HG03045 (cell line): ENCODE measurements at regions not wholly inside any gene's neighbourhood (a gene's known extent, or its start where the extent isn't known, plus 50 kb on each side); places are given as distances from the start of the nearest gene placed in this dataset.

Source experiments
- ATAC-seq: cut with Tn5 transposase; IDR thresholded peaks from one replicate; pipeline ENCODE4 v1.9.1; 2021; ENCODE audit warnings: mild to moderate bottlenecking, moderate library complexity; ENCODE audit not compliant: unreplicated experiment

- no peak for ATAC-seq
Measured at GRCh38 chr2:226017107-226017506, 617.6 kb downstream of the NYAP2 start.

GRCh38 chr2:226011716-226012450 lies 612.4 kb downstream of the NYAP2 start:
- no peak for ATAC-seq

DNA sequence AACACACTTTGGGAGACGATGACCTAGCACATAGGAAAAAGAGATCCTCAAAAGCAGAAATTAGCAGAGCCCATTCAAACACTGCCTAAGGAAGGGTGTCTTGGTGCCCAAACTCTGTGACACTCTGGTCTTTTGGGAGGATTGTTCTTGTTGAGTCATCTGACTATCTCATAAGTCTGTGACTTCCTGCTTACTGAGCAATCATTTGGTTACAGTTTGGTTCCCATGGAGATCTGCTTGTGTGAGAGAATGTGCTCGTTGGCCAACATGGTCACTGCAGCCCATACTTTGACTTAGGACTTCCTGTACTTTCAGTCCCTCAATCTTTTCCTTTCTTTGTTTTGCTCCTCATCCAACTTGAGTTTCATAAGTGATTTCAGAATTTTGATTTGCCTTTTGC lies 602.9 kb downstream of the NYAP2 start:
- ATAC-seq: no peak

DNA sequence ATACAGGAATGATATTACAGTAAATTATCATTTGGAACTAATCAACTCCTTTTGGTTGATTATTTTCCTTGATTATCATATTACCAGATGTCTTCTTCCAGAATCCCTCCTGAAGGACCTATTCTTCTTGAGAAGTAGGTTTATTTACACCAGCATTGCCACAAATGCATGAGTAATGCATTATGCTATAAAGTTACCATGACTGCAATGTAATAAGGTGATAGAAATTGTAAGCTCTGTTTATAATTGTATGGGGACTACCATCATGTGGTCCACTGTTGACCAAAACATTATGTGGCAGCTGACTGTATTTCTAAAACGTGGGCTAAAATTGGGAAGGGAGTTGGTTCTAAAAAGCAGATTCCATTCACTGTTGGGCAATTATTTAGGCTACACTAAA lies 602.2 kb downstream of the NYAP2 start:
- ATAC-seq: no peak

GRCh38 chr2:225999692-226000091 lies 600.2 kb downstream of the NYAP2 start:
- no peak for ATAC-seq

- no peak for ATAC-seq
Measured at GRCh38 chr2:225998653-225999052, 599.1 kb downstream of the NYAP2 start.

DNA sequence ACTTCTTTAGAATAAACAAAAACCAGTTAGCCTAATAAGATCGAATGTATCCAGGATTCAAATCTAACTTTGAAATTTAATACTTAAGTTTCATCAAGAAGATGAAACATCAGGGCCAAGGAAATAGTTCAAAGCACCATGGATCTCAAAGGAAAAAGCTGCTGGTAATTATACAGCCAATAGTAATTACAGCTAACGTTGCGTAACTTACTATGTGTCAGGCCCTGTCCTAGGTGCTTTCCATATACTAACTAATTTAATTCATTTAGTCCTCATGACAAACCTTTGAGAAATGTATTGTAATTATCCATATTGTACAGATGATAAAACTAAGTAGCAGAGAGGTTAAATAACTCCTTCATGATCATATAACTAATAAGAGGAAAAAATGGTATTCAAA lies 598.6 kb downstream of the NYAP2 start:
- ATAC-seq: no peak

GRCh38 chr2:225996462-225996828 lies 596.9 kb downstream of the NYAP2 start:
- ATAC-seq: no peak

DNA sequence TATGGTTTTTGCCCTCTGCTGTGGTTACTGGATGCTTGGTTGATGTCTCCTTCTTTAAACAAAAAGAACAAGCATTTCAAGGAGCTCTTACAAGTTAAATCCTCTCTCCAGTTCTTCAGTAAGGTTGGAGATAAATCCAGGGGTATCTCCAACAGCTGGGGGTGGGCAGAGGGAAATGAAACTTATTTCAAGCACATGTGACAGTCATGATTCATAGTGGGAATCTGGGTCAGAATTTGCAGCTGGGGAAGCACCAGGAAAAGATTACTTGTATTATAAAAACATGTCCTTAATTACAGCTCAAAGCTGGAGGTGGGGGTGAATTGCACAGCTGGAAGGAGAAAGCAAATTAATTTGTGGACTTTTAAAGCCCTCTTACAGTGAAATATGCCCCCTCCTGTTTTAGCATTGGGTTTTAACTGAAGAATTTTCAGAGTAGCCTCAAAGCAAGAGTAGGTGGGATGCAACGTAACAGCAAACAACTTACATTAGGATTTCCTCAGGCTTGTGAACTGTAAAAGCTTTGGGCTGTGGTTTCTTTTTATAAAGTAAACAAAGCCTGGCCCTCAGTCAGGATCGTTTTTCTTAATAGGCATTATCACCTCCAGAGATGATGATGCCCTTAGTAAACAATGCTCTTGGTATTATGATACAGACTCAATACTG lies 596.4 kb downstream of the NYAP2 start:
- ATAC-seq: no peak

- ATAC-seq: no peak
Measured at GRCh38 chr2:225994748-225995405, 595.4 kb downstream of the NYAP2 start.

DNA sequence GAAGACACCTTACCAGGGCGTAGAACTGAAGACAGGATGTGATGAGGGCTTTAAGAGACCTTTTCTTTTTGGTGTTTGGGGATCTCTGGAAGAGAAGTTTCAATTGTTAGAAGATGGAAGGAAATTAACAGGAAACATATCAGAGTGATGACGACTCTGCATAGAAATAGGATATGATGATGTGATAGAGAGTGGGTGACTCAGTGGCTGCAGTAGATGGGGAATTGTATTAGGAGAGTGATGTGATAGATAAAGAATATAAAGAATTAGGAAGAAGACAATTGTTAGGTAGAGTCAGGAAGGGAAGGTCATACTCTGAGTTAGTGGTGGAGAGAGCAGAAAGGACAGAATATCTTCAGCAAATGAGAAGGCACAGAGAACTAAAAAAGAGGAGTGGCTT lies 593.9 kb downstream of the NYAP2 start:
- no peak for ATAC-seq

DNA sequence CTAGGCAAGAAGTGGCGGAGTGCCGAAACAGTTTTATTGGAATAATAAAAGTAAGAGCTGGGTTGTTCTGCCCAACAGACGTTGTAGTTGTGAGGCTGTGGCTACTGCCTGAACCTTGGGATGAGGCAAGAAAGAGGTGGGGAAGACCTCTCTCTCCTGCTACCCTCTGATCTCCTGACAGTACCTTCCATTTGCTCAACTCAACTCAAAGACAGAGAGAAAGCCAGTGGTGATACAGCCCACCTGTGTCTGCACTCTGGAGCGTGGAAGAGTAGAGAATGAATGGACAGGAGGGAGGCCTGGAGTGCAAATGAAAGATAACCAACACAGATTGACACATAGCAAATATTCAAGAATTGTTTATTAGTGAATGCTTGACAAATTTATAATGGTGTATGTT lies 590.3 kb downstream of the NYAP2 start:
- ATAC-seq: no peak

DNA sequence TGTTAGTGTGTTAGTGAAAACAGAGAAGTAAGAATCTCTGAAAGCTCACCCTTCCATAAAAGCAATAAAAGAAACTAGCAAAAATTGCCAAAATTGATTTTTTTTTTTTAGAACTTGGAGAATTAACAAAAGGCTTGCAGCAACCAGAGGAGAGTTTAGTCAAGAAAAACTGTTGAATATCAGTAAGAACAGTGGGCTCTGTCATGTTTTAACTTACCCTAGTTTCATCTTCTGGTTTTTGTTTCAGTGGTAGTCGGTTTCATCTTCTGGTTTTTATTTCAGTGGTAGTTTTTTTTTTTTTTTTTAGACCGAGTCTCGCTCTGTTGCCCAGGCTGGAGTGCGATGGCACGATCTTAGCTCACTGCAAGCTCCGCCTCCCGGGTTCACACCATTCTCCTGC lies 580.9 kb downstream of the NYAP2 start:
- ATAC-seq: no peak

- ATAC-seq: no peak
Measured at GRCh38 chr2:225971433-225971832, 571.9 kb downstream of the NYAP2 start.

- no peak for ATAC-seq
Measured at GRCh38 chr2:225948903-225949302, 549.4 kb downstream of the NYAP2 start.

GRCh38 chr2:225938991-225939390 lies 539.5 kb downstream of the NYAP2 start:
- no peak for ATAC-seq

GRCh38 chr2:225937625-225938187 lies 538.2 kb downstream of the NYAP2 start:
- ATAC-seq: no peak

DNA sequence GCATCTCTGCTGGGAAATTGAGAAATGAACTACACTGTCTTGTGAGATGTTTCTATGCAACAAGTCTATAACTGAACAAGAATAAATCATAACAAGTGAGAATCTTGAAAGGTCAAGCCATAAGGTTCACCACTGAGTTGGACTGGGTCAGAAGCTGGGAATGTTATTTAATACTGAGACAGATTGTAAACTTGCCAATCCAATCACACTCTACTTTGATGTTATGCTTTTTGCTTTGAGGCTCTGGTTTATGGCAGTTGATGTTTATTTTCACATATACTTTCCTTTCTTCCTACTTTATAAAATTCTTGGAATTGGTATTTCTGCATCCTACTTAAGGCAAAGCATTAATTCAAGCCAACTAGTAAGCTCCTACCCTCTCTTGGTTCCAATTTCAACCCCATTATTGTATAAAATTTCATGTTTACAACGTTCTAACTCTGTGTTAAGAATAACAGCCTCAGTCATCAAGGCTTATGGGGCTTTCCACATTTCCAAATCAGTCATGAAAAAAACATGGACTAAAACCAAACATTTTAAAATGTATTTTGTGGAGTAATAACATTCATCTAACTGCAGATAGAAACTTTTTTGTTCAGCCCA lies 533.4 kb downstream of the NYAP2 start:
- no peak for ATAC-seq

- ATAC-seq: no peak
Measured at GRCh38 chr2:225930687-225931086, 531.2 kb downstream of the NYAP2 start.

DNA sequence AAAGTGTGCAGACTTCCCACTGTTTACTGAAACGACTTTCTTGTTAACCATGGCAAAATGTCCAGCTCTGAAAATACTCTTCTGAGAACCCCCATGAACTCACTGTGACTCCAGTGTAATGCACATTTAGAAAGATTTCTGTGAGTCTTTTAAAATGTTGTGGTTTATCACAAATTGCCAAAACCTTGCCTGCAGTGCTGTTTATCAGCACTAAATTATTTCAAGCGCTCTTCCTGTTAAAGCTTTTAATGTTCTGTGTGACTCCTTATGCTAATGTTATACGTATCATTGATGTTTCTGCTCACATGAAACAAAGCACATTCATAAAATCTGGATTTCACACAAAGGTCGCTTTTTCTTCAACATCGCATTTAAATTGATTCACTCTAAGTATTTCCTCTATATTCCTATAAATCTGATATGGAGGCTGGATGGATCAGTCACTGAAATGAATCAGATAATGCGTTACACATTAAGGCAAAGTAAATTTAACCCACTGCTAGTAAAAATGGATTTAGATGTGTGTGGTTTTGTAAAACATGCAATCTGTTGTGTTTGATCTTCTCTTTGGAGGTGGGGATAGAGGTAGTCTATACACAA lies 521.2 kb downstream of the NYAP2 start:
- ATAC-seq: no peak

- ATAC-seq: no peak
Measured at GRCh38 chr2:225916692-225917091, 517.2 kb downstream of the NYAP2 start.
